GM21423 (cell line): ENCODE measurements at regions not wholly inside any gene's neighbourhood (a gene's known extent, or its start where the extent isn't known, plus 50 kb on each side); places are given as distances from the start of the nearest gene placed in this dataset.
"Not testable (repeated sequence)": the region's sequence is repeated elsewhere in the genome, so short reads cannot be mapped to it uniquely, and the experiment has no call there.

Experiments
- ATAC-seq: cut with Tn5 transposase; IDR thresholded peaks from one replicate; pipeline ENCODE4 v1.9.1; 2021; ENCODE audit warnings: mild to moderate bottlenecking, moderate library complexity; ENCODE audit not compliant: unreplicated experiment

DNA sequence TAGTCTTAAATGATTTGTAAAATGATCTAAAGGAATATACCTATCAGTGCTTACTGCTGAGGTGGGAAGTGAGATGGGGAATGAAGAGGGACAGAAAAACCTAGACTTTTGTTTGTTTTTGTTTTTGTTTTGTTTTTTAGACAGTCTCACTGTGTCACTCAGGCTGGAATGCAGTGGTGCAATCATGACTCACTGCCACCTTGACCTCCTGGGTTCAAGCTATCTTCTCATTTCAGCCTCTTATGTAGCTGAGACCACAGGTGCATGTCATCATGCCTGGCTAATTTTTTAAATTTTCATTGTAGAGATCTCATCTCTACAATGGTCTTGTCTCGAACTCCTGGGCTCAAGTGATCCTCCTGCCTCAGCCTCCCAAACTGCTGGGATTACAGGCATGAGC is 116.4 kb upstream of the SEM1 start:
- no peak for ATAC-seq

DNA sequence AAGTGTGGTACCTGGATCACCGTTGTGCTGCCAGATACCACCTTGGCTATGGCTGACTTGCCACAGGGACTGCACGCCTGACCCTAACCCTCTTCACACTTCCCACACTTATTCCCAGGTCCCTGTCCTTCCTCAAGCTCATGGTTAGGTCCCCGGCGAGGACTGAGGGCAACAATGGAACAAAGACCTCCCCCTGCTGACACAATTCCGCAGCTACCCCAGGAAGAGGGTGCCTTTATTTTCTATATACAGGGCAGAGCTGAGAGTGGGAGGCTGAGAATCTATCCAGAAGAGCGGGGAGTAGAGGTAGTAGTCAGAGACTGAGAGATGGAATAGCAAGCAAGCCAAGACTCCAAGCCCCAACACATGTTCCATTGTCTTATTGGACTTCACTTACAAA is 118.1 kb upstream of the SEM1 start:
- ATAC-seq: no peak

DNA sequence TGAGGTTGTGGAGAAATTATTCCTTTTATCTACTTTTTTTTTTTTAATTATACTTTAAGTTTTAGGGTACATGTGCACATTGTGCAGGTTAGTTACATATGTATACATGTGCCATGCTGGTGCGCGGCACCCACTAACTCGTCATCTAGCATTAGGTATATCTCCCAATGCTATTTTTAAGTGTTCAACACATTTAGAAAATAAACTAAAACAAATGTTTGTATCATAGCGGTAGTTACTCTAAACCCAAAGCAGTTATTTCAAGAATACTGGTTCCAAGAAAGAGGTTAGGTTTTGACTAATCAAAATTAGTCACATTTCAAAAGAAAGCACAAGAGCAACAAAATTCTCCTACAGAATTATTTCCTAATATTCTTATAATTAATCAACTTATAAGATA is 119.5 kb upstream of the SEM1 start:
- ATAC-seq: not testable (repeated sequence)

DNA sequence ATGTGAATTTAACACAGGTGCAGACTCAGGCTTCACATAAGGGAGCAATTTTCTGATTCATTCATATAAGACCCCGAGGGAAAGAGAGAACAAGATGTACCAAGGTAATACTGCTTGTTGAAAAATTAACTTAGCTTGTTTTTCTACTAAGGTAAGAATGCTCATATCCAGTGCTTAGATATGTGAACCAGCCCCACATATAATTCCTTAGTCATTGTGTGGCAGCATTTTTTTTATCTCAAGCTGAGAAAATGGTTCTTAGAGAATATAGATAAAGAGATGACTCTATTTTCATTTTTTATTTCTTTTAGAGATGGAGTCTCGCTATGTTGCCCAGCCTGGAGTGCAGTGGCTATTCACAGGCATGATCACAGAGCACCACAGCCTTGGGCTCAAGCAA is 121.8 kb upstream of the SEM1 start:
- ATAC-seq: no peak

DNA sequence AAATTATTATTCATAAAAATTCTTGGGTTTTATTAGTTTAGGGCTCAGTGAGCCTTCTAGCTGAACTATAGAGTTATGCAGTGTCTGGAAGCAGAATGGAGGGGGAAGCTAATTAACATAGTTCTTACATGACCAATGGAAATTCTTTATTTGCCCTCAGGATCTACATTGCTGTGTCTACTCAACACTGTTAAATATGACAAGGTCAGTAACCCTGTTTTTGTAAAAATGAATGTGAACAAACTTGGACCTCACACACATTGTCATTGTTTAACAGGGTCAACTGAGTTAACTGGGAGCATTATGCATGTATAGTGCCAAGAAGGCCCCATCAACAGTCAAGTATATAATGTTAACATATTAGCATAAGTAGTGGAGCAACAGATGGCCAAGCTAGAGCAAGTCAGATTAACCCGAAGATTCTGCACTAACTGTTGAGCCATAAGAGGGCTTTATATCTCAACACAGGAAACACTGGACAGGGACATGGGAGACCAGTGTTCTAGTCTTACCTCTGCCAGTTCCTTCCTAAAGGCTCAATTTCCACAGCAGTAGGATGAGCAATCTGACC is 122.5 kb upstream of the SEM1 start:
- no peak for ATAC-seq

DNA sequence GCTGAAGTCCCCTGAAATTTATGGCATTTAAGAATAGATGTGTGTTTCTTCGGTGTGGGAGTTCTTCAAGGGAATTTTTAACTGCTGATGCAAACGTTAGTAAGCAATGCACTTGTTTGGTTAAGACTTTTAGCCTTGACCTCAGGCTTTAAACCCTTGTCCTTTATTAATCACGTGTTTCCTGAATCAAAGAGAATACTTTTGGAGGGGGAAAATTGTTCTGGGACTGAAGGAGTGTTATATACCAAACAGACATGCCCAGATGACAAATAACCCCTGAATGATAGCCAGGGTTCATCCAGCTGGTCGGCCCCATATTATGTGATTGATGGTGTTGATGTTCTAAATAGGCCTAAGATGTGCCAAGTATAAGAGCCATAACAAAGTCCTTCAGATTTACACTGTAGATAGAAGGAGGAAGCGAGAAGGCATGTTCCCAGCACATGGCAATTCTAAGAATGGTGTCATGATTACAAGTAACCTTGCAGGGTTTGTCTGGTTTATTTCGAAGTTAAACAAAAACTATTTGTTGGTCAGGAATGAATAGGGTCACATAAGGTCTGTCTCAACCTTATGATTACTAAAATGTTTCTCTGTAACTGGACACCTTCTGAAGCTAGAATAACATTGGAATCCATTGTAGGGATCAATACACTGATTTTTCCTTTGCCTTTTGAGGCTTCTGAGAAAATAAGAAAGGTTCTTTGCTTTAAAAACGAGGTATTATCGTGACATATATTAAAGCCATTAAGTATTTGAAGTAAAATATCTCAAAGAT is 124.2 kb upstream of the SEM1 start:
- no peak for ATAC-seq

DNA sequence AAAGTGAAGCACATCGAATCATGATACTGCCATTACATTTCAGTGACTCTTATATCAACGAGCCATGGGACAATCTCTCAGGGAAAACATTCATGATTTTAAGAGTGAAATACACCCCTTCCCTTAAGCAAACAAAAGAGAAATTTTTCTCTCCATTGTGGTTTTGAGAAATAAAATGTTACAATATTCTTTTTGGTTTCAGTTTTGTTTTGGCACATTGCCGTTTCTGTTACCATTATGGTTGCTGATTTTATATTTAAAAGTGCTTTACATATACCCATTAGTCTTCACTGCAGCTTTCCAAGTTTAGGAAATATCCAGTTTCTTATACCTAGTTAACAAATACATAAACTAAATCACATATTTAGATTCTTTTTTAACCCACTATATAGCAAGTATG is 126.8 kb upstream of the SEM1 start:
- ATAC-seq: no peak

DNA sequence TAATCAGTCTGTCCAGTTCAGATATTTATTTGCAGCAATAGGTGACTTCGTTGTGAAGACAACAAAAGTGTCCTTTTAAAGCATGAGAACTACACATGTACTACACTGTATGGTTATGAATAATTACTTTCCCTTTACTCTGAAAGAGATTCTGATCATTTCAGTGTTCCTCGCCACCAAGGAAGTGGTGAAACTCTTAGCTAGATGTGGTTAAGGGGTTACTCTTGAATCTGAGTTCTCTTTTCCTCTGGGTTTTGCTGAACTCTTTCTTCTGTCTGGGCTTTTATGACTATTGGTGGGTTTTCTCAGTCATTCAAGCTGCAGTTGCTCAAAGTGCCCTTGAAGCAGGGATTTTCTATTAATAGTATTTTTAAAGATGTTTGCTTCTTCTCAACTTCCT is 127.9 kb upstream of the SEM1 start:
- ATAC-seq: peak; percentile 98

DNA sequence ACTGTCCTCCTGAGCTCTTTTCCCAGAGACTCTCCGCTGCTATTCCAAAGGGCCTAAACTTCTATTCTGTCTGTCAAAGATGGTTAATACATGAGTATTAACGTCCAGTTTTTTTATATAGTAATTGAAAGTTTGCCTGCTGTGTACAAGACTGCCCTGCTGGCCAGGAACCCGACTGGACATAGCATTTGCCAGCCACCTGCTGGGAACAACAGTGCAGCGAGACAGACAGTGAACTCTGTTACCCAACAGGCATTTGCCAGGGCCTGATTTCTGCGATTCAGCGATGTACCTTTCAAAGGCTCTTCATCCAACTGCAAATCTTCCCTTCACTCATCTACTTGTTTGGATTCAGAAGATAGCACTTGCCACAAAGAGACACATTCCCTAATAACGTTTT is 128.8 kb upstream of the SEM1 start:
- ATAC-seq: no peak

DNA sequence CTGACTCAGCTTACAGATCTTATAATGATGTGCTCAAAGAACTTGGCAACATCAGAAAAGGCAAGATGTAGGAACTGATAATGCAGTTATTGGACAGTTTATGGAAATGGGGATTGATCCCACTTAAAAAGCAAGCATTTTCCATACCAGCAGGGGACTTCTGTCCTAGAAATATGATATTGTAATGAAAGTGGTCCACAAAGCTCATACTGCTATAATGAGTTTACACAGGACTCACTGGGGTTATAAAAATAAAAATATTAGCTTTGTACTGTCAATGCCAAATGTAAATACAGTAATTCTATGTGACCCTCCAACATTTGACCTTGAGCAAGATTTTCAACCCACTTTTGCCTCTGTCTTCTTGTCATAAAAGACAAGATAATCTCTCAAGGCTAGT is 145.5 kb upstream of the SEM1 start:
- no peak for ATAC-seq

DNA sequence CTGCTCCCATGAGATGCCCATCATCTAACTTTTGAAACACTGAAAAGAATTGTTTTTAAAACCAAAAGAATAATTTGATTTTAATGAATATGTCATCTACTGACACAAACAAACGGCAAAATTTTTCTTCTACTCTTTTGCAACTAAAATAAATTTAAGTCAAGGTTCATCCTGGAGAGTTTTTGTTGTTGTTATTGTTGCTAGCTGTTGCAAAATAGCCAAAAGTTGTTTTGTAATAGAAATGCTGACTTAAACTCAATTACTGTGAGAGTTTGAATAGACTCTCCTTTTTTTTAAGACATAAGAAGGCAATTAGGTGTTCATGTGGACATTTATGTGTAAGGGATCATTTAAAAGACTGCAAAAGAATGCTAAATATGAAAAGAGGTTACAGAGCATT is 146.0 kb upstream of the SEM1 start:
- ATAC-seq: no peak

DNA sequence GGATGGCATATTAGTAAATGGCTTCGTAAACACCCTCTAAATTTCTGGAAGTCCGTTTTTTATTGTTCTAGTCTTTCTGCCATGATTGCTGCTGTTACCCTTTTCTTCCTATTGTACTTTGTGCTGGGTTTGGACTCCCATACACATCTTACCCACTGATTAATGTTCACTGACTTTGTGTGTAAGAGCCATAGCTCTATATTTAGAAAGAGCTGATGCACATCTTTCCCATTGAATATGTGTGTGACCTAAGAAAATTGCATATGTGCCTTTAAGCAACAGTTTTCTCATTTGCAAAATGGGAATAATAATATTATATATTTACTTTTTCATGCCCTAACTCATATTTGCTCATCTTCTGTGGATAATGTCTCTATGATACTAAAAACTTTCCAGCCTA is 135.8 kb upstream of the DLX6 start:
- ATAC-seq: no peak

DNA sequence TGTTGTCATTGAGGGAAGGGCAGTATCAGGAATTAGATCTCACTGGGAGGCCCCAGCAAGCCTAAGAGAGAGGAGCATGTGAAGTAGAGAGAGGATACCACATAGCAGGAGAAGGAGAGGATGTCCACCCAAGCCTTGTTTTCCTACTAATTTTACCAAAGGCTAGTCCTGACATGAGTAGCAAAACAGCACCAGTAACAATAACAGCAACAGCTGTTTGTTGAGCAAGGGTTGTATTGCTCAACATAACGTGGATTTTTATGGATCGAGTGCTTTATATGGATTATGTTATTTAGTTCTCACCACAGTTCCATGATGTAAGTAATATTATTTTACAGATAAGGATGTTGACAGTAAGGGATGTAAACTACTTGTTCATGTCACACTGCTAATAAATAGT is 135.2 kb upstream of the DLX6 start:
- no peak for ATAC-seq

DNA sequence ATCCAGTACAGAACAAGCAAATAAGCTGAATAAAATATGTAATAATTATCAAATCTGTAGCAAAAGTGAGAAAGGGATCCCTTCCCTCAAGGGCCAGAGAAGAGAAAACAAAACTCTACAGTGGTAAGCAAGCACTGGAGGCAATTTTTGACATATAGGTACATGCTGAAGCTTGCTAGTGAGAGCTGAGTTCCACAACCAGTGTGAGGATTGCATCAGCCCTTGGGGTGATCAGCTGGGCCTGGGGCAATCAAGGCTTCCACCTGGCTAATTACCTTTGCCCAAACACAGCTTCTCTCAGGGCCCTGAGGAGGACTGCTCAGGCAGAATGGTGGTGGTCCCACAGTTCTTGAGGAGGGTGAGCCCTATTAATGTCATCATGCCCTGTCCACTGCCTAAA is 134.4 kb upstream of the DLX6 start:
- ATAC-seq: no peak

DNA sequence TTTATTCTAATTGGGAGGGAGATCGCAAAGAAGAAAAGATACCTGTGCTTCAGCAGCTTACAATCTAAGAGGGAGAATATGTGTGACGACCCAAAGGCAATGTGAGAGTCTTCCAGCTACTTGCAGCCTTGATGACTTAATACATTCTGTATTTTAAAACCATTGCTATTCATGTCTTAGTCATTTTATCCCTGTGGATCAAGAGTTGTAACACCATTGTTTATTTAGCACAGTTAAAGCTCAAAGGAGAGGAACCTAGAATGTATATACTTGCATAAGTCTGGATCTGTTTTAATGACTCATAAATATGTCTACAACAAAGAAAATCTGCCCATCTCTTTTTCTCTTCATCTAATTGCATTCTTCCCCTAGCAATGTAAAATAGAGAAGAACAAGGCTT is 117.9 kb upstream of the DLX6 start:
- ATAC-seq: no peak

DNA sequence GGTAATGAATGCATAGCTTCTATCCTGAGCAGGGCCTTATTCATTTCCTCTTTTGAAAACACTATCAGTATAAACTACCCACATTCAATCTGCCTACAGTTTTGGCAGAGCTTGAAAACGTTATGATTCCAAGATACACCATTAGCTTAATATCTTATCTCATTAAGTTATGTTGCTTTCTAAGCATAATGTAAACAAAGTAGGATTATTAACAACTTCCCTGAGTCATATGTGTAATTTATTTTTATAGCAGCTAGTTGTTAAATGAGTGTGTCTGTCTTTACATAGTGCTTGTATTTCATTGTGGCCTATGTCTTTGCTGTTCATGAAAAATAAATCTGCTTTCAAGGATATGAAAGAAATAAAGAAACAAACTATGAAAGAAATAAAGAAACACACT is 106.2 kb upstream of the DLX6 start:
- no peak for ATAC-seq

DNA sequence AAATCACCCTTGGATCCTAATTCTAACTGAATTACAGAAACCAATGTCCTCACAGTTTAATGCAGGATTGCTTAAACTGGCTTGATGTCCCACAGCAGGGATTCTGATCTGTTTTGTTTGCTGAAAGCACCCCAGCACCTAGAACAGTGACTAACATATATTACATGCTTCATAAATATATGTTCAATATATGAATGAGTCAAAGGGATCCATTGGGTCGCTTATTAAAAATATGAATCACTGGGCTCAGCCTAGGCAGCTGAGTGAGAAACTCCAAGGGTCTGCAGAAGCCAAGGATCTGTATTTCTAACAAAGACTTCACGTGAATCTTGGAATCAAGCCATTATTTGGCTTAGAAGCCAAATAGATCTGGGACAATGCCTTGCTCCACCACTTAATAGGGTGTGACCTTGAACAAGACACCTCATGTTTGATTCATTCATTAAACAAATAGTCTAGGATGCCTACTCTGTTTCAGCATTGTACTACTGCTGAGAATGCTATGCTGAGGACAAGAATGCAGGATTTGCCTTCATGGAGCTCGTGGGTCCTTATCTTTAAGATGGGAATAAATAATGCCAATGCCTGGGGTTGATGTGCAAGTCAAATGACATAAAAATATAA is 103.4 kb upstream of the DLX6 start:
- ATAC-seq: no peak

DNA sequence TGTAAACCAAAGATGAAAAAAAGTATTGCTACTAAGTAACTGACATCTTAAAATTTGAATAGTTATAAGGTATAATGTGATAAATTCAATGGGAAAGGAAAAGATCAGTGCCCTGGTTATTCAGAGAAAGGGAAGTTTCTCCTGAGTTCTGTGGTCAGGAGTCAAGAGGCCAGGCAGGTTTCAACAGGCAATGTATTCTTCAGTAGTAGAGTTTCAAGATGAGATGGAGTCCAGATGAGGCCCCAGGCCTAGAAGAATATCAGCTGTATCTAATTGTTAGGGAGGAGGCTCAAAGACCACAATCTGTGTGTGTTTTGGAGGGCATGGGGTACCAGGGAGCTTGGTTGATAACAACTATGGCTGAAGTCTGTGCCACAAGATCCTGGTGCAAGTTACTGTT is 101.4 kb upstream of the DLX6 start:
- ATAC-seq: no peak

DNA sequence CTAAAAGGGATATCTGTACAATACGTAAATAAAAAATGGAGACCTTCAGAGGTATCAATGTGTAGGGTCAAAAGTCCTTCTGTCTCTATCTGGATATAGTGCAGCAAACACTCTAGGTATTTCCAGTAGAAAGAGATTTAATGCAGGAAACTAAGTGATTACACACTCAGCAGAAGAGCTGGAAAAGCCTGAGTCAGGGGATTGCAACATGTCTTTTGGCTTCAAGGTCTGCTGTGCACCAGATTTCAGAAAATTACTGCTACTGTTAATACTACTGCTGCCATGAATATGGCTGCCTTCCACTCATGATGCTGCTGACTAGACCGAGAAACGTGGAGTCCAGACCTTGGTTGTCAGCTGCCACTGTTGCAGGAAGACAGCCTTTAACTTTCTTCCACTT is 94.9 kb upstream of the DLX6 start:
- ATAC-seq: no peak

DNA sequence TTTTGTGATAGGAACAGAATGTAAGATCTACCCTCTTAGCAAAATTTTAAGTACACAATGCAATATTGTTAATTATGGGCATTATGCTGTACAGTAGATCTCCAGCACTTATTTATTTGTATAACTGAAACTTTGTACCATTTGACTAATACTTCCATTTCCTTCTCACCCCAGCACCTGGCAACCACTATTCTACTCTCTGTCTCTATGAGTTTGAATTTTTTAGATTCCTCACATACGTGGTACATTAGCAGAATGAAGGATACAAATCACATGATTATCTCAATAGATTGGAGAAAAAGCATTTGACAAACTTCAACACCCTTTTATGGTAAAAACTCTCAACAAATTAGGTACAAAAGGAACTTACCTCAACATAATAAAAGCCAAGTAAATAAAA is 90.3 kb upstream of the DLX6 start:
- no peak for ATAC-seq

DNA sequence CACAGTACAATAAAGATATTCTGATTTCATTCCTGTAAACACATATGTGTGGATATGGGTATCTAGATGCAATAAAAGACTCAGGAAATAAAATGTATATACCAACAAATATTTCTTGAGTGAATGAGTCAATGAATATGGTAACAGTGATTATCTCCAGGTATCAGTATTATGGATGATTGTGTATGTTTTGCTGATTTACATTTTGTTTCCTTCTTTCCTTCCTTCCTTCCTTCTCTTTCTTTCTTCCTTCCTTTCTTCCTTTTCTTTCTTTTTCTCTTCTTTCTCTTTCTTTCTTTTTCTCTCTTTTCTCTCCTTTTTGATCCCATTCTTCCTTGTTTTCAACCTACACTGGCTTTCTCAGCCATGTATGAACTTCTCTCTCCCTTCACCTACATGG is 85.3 kb upstream of the DLX6 start:
- no peak for ATAC-seq

DNA sequence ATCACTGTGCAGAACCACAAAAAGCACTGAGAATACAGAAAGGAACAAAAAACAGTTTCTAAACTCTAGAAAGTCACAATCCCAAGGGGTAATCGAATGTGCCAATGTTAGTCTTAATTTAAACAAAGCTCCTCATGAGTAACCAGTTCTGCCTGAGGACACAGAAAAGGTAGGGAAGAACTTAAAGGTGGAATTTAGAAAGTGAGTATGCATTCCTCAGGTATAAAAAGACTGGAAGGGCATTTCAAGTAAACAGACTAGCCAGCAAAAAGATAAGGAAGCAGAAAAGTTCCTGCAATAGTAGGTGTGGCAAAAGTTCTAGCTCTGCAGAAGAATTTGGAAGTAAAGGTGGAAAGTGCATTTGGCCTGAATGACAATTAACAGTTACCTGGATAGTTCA is 84.6 kb upstream of the DLX6 start:
- ATAC-seq: no peak

DNA sequence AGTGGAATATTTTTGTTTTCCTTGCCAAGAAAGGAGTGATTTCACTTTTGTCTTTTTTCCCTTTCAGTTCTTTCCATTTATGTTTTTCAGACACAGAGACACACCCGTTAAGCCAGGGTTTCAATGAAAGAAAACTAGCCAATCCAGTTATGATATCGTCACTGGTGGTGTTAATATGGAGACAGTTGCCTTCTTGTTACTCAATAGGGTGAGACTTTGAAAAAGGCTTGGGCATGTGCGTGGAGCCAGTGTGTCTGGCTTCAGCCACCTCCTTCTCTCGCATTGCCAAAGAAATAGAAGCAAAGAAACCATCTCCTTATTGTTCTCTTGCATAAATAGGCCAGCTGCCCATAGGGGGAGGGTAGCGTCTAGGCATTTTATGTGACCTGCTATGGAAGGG is 84.1 kb upstream of the DLX6 start:
- no peak for ATAC-seq
